C4-2B (cell line): ENCODE measurements at regions not wholly inside any gene's neighbourhood (a gene's known extent, or its start where the extent isn't known, plus 50 kb on each side); places are given as distances from the start of the nearest gene placed in this dataset.

Experiments
- H3K27ac ChIP-seq: fragments of 450-650 bp; 2 replicates; pipeline ENCODE4 v1.5.1; 2017
- ZFX ChIP-seq: fragments of 450-650 bp; IDR thresholded peaks from 2 replicates; pipeline ENCODE4 v1.6.1; 2017
- TF ChIP-seq, protein P1 (sequence below): fragments of 450-650 bp; conservative IDR thresholded peaks from 2 replicates; pipeline ENCODE4 v1.5.1; 2017; ENCODE audit warnings: mild to moderate bottlenecking

DNA sequence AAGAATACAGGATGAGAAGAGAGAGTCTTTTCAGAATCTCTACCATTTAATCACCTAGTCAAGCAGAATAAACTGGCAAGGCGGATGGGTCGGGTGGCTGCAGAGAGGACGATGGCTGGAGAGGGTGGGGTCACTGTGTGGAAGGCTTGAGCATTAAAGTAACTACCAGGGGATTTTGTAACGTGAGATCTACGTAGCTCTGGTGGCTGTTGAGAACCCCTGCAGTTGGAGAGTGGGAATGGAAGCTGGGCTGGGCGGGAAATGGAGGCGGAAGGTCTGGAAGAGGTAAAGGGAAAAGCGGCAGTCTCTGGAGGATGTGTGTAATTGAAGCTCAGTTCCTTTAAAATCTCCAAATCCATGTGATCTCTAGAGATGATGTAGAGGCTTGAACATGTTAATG is 135.0 kb downstream of the GATA3 start:
- H3K27ac ChIP-seq: no peak overlapping the region
- TF ChIP-seq ZFX: no peak
- TF ChIP-seq, protein P1, sequence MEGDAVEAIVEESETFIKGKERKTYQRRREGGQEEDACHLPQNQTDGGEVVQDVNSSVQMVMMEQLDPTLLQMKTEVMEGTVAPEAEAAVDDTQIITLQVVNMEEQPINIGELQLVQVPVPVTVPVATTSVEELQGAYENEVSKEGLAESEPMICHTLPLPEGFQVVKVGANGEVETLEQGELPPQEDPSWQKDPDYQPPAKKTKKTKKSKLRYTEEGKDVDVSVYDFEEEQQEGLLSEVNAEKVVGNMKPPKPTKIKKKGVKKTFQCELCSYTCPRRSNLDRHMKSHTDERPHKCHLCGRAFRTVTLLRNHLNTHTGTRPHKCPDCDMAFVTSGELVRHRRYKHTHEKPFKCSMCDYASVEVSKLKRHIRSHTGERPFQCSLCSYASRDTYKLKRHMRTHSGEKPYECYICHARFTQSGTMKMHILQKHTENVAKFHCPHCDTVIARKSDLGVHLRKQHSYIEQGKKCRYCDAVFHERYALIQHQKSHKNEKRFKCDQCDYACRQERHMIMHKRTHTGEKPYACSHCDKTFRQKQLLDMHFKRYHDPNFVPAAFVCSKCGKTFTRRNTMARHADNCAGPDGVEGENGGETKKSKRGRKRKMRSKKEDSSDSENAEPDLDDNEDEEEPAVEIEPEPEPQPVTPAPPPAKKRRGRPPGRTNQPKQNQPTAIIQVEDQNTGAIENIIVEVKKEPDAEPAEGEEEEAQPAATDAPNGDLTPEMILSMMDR: no peak

DNA sequence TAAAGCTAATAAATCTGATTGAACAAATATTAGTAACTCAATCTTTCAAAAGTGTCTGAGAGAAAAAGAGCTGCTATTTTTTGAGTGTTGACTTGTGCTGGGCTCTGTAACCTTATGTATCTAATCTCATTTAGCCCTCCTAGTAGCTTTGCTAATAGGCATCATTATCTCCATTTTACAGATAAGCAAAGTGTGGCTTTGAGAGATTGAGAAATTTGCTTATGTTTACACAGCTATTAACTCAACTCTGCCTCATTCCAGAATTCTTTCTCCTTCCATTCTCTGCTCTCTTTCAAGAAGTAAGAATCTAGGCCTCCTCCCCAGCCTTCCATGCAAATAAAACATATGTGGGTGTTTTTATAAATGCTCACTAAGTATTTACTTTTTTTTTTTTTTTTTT is 137.8 kb downstream of the GATA3 start:
- TF ChIP-seq, protein P1: no peak
- TF ChIP-seq ZFX: no peak
- no peak overlapping the region for H3K27ac ChIP-seq

DNA sequence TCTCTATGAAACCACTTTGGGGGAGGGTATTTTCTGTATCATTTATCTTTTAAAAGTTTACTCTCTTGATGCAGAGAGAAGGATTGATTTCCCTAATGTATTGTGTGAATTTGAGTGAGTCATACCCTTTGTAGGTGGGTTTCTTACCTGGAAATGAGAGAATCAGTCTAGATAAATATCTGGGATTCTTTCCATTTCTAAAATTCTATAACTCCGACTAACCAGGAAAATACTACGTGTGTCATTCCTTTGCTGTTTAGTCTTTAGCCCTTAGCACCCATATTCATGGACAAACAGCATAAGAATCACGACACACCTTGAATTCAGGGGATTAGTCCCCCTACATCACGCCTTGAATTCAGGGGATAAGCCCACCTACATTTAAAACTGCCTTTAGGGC is 139.1 kb downstream of the GATA3 start:
- no peak overlapping the region for H3K27ac ChIP-seq
- TF ChIP-seq, protein P1: no peak
- no peak for TF ChIP-seq ZFX

DNA sequence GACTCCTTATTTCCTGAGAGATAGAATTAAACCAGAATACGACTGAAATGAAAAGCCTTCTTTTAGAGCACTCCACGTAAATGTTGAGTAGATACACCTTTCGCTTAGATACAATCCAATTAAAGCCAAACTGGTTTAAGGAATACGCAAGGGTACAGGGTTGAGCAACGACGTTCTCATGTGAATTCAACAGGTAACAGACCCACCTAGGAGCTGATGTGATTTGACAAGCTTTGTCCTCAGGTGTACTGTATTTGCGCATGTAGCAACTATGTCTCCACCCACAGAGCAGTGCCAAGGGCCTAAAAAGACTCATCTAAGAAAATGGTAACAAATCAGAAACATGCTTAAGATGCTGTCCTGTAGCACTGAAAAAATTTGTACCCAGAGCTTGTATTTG is 139.6 kb downstream of the GATA3 start:
- TF ChIP-seq, protein P1: no peak
- no peak for TF ChIP-seq ZFX
- H3K27ac ChIP-seq: no peak overlapping the region

DNA sequence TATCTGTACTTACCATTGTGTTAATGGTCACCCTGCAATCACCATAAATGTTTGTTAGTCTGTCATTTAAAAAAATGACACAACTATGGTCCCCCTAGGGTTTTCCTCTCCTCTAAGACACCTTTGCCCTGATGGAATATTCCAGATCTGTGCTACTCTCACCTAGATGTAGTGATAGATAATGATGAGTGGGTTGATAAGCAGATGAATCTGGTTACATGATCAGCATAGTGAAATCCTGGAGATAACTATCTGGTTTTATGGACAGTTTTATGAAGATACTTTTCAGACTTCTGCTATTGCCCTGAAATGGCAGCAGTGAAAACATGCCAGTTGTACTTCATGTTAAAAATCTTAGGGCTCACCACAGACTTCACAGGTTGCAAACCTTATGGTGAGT is 152.4 kb downstream of the GATA3 start:
- no peak for TF ChIP-seq ZFX
- H3K27ac ChIP-seq: no peak overlapping the region

DNA sequence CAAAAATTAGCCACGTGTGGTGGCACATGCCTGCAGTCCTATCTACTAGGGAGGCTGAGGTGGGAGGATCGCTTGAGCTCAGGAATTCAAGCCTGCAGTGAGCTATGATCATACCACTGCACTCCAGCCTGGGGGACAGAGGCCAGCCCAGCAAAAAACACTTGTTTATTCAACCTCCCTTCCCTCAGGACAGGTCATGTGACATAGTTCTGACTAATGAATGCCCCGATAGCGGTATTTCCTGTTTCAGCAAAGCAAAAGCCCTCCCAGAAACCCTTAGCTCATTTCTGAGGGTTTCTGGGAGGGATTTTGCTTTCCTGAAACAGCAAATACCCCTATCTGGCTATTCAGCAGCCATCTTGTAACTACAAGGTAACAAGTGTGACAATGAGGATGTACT is 157.1 kb downstream of the GATA3 start:
- TF ChIP-seq, protein P1: no peak
- no peak for TF ChIP-seq ZFX
- no peak overlapping the region for H3K27ac ChIP-seq

DNA sequence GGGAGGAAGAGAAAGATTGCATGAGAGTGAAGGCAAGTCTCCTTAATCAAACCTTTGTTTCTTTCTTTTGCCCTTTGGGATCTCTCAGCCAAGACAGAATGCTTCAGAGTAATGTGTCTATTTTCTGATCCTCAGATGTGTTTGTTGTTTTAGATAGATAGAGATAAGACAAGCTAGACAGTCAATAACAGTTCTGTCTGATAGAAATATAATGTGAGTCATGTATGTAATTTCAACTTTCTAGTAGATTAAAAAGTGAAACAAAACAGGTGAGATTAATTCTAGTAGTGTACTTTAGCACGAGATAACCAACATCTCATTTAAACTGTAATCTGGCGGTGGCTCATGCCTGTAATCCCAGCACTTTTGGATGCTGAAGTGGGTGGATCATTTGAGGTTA is 159.2 kb downstream of the GATA3 start:
- no peak for TF ChIP-seq ZFX
- TF ChIP-seq, protein P1: no peak
- no peak overlapping the region for H3K27ac ChIP-seq

DNA sequence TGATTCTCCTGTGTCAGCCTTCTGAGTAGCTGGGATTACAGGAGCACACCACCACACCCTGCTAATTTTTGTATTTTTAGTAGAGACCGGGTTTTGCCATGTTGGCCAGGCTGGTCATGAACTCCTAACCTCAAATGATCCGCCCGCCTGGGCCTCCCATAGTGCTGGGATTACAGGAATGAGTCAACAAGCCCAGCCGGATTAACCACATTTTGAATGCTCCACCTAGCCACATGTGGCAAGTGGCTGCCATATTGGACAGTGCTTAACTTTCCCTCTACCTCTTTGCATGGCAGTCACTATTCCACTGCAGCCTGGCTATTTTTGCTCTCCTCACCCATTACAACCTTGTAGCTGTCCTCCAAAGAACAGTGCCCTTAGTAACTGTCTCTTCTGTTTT is 160.1 kb downstream of the GATA3 start:
- TF ChIP-seq, protein P1: no peak
- no peak for TF ChIP-seq ZFX
- no peak overlapping the region for H3K27ac ChIP-seq
